Neural cell (in vitro differentiated cells): ENCODE measurements at regions not wholly inside any gene's neighbourhood (a gene's known extent, or its start where the extent isn't known, plus 50 kb on each side); places are given as distances from the start of the nearest gene placed in this dataset.

ENCODE experiments used
- H2AFZ ChIP-seq: fragments of 200-600, 300-800 bp; sonication (generic), shearing (Covaris generic); 2 replicates; pipeline ENCODE4 v1.6.0; 2014; ENCODE audit warnings: low read depth, mild to moderate bottlenecking, antibody characterized with exemption, low read length, moderate library complexity
- H3F3A ChIP-seq: fragments of 200-600 bp; shearing (Covaris generic); 2 replicates; pipeline ENCODE4 v1.6.1; 2016; ENCODE audit warnings: mild to moderate bottlenecking, moderate library complexity, mixed read lengths, antibody characterized with exemption, low read length; ENCODE audit not compliant: insufficient read depth, poor library complexity, severe bottlenecking
- H3K27ac ChIP-seq: fragments of 200-600, 300-800 bp; sonication (generic), shearing (Covaris generic); 2 replicates; pipeline ENCODE4 v1.5.1; 2014; ENCODE audit warnings: mild to moderate bottlenecking, low read length, moderate library complexity
- H3K27me3 ChIP-seq: fragments of 300-800, 200-600 bp; sonication (generic), shearing (Covaris generic); 2 replicates; pipeline ENCODE4 v1.6.0; 2014; ENCODE audit warnings: mild to moderate bottlenecking, low read depth, low read length, moderate library complexity; ENCODE audit not compliant: insufficient read depth
- H3K36me3 ChIP-seq: fragments of 300-800, 200-600 bp; sonication (generic), shearing (Covaris generic); 2 replicates; pipeline ENCODE4 v1.5.1; 2014; ENCODE audit warnings: mild to moderate bottlenecking, antibody characterized with exemption, low read length, moderate library complexity; ENCODE audit not compliant: insufficient read depth
- H3K4me2 ChIP-seq: fragments of 300-800, 200-600 bp; sonication (generic), shearing (Covaris generic); 2 replicates; pipeline ENCODE4 v1.6.0; 2014; ENCODE audit warnings: mild to moderate bottlenecking, low read length
- H3K4me3 ChIP-seq: fragments of 300-800, 200-600 bp; sonication (generic), shearing (Covaris generic); 2 replicates; pipeline ENCODE4 v1.5.1; 2014; ENCODE audit warnings: mild to moderate bottlenecking, low read length, moderate library complexity
- H3K79me2 ChIP-seq: fragments of 200-600 bp; shearing (Covaris generic); replicated peaks from 2 replicates; pipeline ENCODE4 v1.6.0; 2014; ENCODE audit warnings: mild to moderate bottlenecking, low read length, moderate library complexity; ENCODE audit not compliant: insufficient read depth
- H3K9ac ChIP-seq: fragments of 300-800, 200-600 bp; sonication (generic), shearing (Covaris generic); 2 replicates; pipeline ENCODE4 v1.6.1; 2016; ENCODE audit warnings: mild to moderate bottlenecking, low read length, mixed read lengths
- H3K9me2 ChIP-seq: fragments of 200-600 bp; shearing (Covaris generic); 2 replicates; pipeline ENCODE4 v1.6.1; 2016; ENCODE audit warnings: mild to moderate bottlenecking, low read length, mixed read lengths; ENCODE audit not compliant: insufficient read depth
- H3K9me3 ChIP-seq: fragments of 200-600, 300-800 bp; sonication (generic), shearing (Covaris generic); 2 replicates; pipeline ENCODE4 v1.6.1; 2016; ENCODE audit warnings: mild to moderate bottlenecking, mixed run types, low read length, moderate library complexity, mixed read lengths
- H4K20me1 ChIP-seq: fragments of 200-600 bp; shearing (Covaris generic); 2 replicates; pipeline ENCODE4 v1.6.1; 2016; ENCODE audit warnings: mild to moderate bottlenecking, mixed run types; ENCODE audit not compliant: insufficient read depth
- CTCF ChIP-seq: fragments of 450-650 bp; IDR thresholded peaks from 2 replicates; pipeline ENCODE4 v1.5.1; 2014; ENCODE audit warnings: antibody characterized with exemption, mild to moderate bottlenecking, moderate library complexity; ENCODE audit not compliant: poor library complexity, severe bottlenecking
- EP300 ChIP-seq: fragments of 450-650 bp; conservative IDR thresholded peaks from 2 replicates; pipeline ENCODE4 v1.6.1; 2014; ENCODE audit warnings: antibody characterized with exemption, mild to moderate bottlenecking, moderate library complexity; ENCODE audit not compliant: poor library complexity, severe bottlenecking
- EZH2 ChIP-seq: fragments of 200-600, 300-800 bp; shearing (Covaris generic), sonication (generic); IDR thresholded peaks from 2 replicates; pipeline ENCODE4 v1.6.1; 2014; ENCODE audit warnings: antibody characterized with exemption, low read length, borderline replicate concordance, mild to moderate bottlenecking; ENCODE audit not compliant: insufficient read depth, poor library complexity, severe bottlenecking
- MXI1 ChIP-seq: fragments of 450-650 bp; conservative IDR thresholded peaks from 2 replicates; pipeline ENCODE4 v1.6.1; 2014; ENCODE audit warnings: antibody characterized with exemption, mild to moderate bottlenecking; ENCODE audit not compliant: poor library complexity, severe bottlenecking
- POLR2AphosphoS5 ChIP-seq: IDR thresholded peaks from 2 replicates; pipeline ENCODE4 v1.6.1; 2012
- RAD21 ChIP-seq: fragments of 450-650 bp; conservative IDR thresholded peaks from 2 replicates; pipeline ENCODE4 v1.6.1; 2014; ENCODE audit warnings: antibody characterized with exemption, mild to moderate bottlenecking, moderate library complexity
- REST ChIP-seq: IDR thresholded peaks from 2 replicates; pipeline ENCODE4 v1.6.1; 2012; ENCODE audit warnings: borderline replicate concordance
- SMC3 ChIP-seq: fragments of 450-650 bp; conservative IDR thresholded peaks from 2 replicates; pipeline ENCODE4 v1.6.1; 2014; ENCODE audit warnings: antibody characterized with exemption, mild to moderate bottlenecking, moderate library complexity; ENCODE audit not compliant: poor library complexity
- TAF1 ChIP-seq: IDR thresholded peaks from 2 replicates; pipeline ENCODE4 v1.6.1; 2012; ENCODE audit warnings: low read depth

GRCh38 chr1:181314010-181314409 is 169.3 kb upstream of the CACNA1E start:
- Histone ChIP-seq H3K79me2 (no peaks in the 10 kb centered on the region), H3K27me3 (peaks cover 34% of the 10 kb centered on the region), H3K9ac (peak overlapping the region; percentile 48), H4K20me1 (no peaks in the 10 kb centered on the region), H3K9me2 (no peaks in the 10 kb centered on the region), H3K9me3 (no peaks in the 10 kb centered on the region), H3F3A (no peaks in the 10 kb centered on the region), H3K36me3 (no peaks in the 10 kb centered on the region), H3K4me2 (peak overlapping the region; percentile 50), H3K27ac (peak overlapping the region; percentile 79), H3K4me3 (no peak overlapping the region), H2AFZ (no peak overlapping the region)
- no peak for TF ChIP-seq MXI1
- TF ChIP-seq EP300: no peak
- TF ChIP-seq POLR2AphosphoS5: no peak
- TF ChIP-seq RAD21: no peak
- no peak for TF ChIP-seq CTCF
- TF ChIP-seq EZH2: no peak
- no peak for TF ChIP-seq TAF1
- TF ChIP-seq REST: no peak
- TF ChIP-seq SMC3: no peak

GRCh38 chr1:181314959-181315358 is 168.4 kb upstream of the CACNA1E start:
- H3K79me2 ChIP-seq: no peaks in the 10 kb centered on the region
- no peaks in the 10 kb centered on the region for H3K36me3 ChIP-seq
- H3K9ac ChIP-seq: peak overlapping the region; percentile 48
- H3K27ac ChIP-seq: peak overlapping the region; percentile 79
- H4K20me1 ChIP-seq: no peaks in the 10 kb centered on the region
- H3K27me3 ChIP-seq: peaks cover 43% of the 10 kb centered on the region
- no peaks in the 10 kb centered on the region for H3F3A ChIP-seq
- H3K4me2 ChIP-seq: peak overlapping the region; percentile 61
- H3K9me2 ChIP-seq: no peaks in the 10 kb centered on the region
- peak overlapping the region; percentile 48 for H3K4me3 ChIP-seq
- TF ChIP-seq EP300 (peak; percentile 65), TAF1 (no peak), REST (peak; percentile 67), SMC3 (peak; percentile 51), POLR2AphosphoS5 (peak; percentile 41), MXI1 (peak; percentile 57), CTCF (peak; percentile 56), RAD21 (peak; percentile 50), EZH2 (no peak)
- H2AFZ ChIP-seq: no peak overlapping the region
- H3K9me3 ChIP-seq: no peaks in the 10 kb centered on the region
